ENCODE measurements at regions not wholly inside any gene's neighbourhood (a gene's known extent, or its start where the extent isn't known, plus 50 kb on each side); places are given as distances from the start of the nearest gene placed in this dataset.
"Not testable (repeated sequence)": the region's sequence is repeated elsewhere in the genome, so short reads cannot be mapped to it uniquely, and the experiment has no call there.

DNA sequence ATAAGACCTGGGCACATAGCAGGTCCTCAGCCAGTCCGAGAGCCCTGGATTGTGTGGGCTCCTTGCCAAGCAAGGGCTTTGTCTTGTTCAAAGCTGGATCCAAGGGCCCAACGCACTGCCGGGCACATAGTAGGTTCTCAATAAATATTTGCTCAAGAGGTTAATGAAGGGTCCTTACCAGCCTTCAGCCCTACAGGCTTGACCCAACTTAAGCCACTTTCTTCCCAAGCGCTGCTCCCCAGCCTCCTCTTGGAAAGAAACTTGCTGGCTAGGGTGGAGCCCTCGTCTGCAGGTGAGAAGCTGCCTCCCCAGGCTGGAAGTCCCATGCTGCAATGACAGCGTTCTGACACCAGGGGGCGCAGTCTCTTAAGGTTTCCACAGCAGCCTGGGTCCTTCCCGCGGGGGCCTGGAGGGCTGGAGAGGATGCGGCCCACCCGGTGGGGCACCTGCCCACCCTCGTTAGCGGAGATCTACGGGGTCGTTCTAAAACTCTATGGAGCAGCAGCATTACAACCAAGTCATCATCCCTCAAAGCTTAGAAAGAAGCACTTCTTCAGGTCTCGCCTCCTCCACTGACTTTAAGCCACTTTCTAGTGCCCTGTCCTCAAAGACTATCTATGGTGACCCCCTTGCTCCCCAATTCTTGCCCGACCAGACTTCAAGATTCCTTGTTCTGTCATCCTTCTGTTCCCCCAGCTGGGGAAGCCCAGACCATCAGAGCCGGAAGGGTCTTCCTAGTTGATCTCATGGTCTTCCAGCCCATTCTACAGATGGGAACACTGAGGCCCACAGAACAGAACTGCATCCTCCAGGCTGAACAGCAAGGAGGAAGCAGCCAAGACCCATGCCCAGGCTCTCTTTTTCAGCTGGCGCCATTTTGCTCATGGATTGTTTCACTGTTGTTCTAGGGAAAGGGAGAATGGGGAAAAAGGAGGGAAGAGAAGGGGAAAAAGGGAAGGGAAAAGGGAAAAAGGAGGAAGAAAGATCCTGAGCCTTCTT is 115.4 kb downstream of the LHX2 start:
- TF ChIP-seq, protein P1, sequence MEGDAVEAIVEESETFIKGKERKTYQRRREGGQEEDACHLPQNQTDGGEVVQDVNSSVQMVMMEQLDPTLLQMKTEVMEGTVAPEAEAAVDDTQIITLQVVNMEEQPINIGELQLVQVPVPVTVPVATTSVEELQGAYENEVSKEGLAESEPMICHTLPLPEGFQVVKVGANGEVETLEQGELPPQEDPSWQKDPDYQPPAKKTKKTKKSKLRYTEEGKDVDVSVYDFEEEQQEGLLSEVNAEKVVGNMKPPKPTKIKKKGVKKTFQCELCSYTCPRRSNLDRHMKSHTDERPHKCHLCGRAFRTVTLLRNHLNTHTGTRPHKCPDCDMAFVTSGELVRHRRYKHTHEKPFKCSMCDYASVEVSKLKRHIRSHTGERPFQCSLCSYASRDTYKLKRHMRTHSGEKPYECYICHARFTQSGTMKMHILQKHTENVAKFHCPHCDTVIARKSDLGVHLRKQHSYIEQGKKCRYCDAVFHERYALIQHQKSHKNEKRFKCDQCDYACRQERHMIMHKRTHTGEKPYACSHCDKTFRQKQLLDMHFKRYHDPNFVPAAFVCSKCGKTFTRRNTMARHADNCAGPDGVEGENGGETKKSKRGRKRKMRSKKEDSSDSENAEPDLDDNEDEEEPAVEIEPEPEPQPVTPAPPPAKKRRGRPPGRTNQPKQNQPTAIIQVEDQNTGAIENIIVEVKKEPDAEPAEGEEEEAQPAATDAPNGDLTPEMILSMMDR (IDR thresholded peaks at IDR 0.05; ENCODE audit: borderline replicate concordance, insufficient read depth, low read depth, low read length) = peak; percentile 97
- no peak overlapping the region for H3K4me3 ChIP-seq (ENCODE audit: low read depth, low read length)

DNA sequence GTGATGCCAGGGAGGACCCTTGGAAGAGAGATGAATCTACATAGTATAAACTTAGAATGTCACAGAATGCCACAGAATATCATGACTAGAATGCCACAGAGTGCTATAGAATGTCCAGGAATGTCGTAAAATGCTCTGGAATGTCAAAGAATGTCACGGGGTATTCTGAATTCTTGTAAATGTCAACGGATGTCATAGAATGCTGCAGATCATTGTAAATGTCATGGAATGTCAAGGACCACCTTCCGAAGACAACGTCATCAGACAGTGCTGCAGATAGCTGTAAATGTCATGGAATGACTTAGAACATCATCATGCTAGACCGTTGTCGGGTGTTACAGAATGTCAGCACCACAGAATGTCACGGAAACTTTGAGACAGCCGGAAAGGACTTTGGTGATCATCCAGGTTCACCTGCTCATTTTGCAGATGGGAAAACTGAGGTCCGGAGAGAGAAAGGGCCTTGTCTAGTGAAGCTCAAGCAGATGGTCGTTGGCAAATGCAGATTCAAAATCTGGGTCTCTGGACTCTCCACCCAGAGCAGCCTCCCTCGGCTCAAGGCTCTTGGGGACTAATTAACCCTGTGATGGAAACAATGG is 117.1 kb downstream of the LHX2 start:
- H3K4me3 ChIP-seq (ENCODE audit: low read depth, low read length) = no peak overlapping the region
- TF ChIP-seq, protein P1 (IDR thresholded peaks at IDR 0.05; ENCODE audit: borderline replicate concordance, insufficient read depth, low read depth, low read length) = no peak

DNA sequence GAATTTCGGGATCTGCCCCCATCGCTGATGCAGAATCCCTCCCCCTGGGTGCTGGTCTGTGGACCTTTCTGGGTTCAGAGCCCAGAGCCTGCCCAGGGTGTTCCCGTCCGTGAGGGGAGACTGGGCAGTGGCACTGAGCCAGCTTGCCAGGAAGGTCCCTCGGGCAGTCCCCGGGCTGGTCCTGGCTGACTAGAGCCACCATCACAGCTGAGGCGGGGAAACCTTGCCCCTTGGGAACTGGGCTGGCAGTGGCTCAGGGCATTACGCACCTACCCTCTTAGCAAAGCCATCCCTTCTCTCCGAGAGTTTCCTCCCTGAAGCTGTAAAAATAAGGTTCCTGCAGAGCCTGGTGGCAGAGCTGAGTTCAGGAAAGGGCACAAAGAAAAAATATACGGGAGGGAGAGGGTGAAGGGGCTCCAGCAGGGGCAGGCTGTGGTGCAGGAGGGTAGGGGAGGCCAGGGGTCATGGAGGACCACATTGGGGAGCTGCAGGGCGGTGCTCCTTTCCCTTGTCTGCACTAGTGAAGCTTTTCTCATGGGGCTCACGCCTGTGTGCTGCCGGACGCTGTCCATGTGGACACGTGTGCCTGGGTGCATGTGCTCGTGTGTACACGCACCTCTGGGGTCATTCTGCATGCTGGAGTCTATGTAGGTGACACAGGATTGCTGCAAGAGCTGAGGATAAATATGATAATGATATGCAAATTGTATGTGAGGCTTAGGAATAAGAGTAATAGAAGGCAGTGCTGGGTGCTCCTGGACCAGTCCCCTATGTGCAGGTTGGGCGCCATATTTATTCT is 118.9 kb downstream of the LHX2 start:
- no peak overlapping the region for H3K4me3 ChIP-seq (ENCODE audit: low read depth, low read length)
- TF ChIP-seq, protein P1 (IDR thresholded peaks at IDR 0.05; ENCODE audit: borderline replicate concordance, insufficient read depth, low read depth, low read length) = no peak

DNA sequence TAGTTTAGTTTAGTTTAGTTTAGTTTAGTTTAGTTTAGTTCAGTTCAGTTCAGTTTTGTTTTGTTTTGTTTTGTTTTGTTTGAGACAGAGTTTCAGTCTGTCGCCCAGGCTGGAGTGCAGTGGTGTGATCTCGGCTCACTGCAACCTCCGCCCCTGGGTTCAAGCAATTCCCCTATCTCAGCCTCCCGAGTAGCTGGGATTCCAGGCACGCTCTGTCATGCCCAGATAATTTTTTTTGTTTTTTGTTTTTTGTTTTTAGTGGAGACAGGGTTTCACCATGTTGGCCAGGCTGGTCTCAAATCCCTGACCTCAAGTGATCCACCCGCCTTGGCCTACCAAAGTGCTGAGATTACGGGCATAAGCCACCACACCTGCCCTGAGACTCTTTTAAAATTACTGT is 120.0 kb downstream of the LHX2 start:
- not testable (repeated sequence) for H3K4me3 ChIP-seq (ENCODE audit: low read depth, low read length)

DNA sequence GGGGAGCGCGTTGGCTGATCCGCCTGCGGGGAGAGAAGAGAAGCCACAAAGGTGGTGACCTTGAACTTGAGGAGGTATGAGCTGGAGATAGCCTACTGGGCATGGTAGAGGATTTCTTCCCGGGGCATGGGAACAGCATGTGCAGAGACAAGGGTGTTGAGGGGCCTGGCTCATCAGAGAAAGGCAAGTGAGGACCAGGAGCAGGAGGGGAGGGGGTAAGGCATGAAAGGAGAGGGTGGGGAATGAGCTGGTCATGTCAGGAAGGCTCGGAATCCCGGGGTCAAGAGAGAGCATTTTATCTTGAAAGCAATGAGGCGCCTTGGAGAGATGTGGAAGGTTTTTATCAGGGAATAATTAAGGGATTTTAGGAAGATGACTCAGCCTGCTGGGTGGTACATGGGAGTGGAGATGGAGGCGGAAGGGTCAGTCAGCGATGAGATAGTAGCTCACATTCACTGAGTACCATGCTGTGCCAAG is 121.1 kb downstream of the LHX2 start:
- TF ChIP-seq, protein P1 (IDR thresholded peaks at IDR 0.05; ENCODE audit: borderline replicate concordance, insufficient read depth, low read depth, low read length) = no peak
- H3K4me3 ChIP-seq (ENCODE audit: low read depth, low read length) = no peak overlapping the region

DNA sequence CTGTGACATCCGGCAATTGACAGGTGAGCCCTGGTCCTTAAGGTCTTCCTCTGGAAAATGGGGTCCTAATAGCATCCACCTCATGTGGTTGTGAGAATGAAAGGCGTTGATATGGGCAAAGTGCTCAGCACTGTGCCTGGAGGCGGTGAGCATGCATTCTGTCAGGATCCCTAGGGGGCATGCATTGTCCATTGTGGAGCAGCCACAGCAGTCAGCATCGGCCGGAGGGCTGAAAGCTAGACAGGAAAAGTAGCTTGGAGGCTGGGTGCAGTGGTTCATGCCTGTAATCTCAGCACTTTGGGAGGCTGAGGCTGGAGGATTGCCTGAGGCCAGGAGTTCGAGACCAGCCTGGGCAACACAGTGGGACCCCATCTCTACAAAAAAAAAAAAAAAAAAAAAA is 122.2 kb downstream of the LHX2 start:
- TF ChIP-seq, protein P1 (IDR thresholded peaks at IDR 0.05; ENCODE audit: borderline replicate concordance, insufficient read depth, low read depth, low read length) = peak; percentile 21; the same call in 1 of the 2 replicates
- H3K4me3 ChIP-seq (ENCODE audit: low read depth, low read length) = no peak overlapping the region

DNA sequence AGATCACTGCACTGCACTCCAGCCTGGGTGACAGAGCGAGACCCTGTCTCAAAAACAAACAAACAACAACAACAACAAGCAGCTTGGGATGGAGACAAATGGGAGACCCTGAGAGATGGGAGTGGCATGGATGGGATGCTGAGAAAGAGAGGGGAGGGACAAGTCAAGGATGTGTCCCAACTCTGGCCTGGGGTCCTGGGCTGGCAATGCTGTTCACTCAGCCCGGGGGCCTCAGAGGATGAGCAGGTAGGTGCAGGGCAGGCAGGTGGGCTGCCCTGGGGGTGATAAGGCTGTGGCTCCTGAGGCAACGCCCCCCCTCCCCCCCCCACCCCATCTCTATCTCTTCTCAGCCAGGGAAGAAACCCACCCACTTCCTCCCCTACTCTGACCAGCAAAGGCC is 123.0 kb downstream of the LHX2 start:
- TF ChIP-seq, protein P1 (IDR thresholded peaks at IDR 0.05; ENCODE audit: borderline replicate concordance, insufficient read depth, low read depth, low read length) = no peak
- H3K4me3 ChIP-seq (ENCODE audit: low read depth, low read length) = no peak overlapping the region
